ENCODE measurements at regions not wholly inside any gene's neighbourhood (a gene's known extent, or its start where the extent isn't known, plus 50 kb on each side); places are given as distances from the start of the nearest gene placed in this dataset.
"Not testable (repeated sequence)": the region's sequence is repeated elsewhere in the genome, so short reads cannot be mapped to it uniquely, and the experiment has no call there.

- no peak for DNase-seq (ENCODE audit: low read depth in 1 of 2, low spot score in 1 of 2)
Observed at GRCh38 chr12:127832172-127832571, 434.8 kb upstream of the TMEM132C start.

- DNase-seq (ENCODE audit: low read depth in 1 of 2, low spot score in 1 of 2) = not testable (repeated sequence)
Observed at GRCh38 chr12:127836802-127837201, 430.2 kb upstream of the TMEM132C start.

GRCh38 chr12:127857661-127858060 is 409.3 kb upstream of the TMEM132C start:
- no peak for DNase-seq (ENCODE audit: low read depth in 1 of 2, low spot score in 1 of 2)

GRCh38 chr12:127860536-127860935 is 406.4 kb upstream of the TMEM132C start:
- DNase-seq (ENCODE audit: low read depth in 1 of 2, low spot score in 1 of 2) = no peak

- no peak for DNase-seq (ENCODE audit: low read depth in 1 of 2, low spot score in 1 of 2)
Observed at GRCh38 chr12:127861406-127861805, 405.6 kb upstream of the TMEM132C start.

- no peak for DNase-seq (ENCODE audit: low read depth in 1 of 2, low spot score in 1 of 2)
Observed at GRCh38 chr12:127873306-127873705, 393.7 kb upstream of the TMEM132C start.

- no peak for DNase-seq (ENCODE audit: low read depth in 1 of 2, low spot score in 1 of 2)
Observed at GRCh38 chr12:127881371-127882140, 385.4 kb upstream of the TMEM132C start.

- DNase-seq (ENCODE audit: low read depth in 1 of 2, low spot score in 1 of 2) = no peak
Observed at GRCh38 chr12:127883013-127883412, 384.0 kb upstream of the TMEM132C start.

- no peak for DNase-seq (ENCODE audit: low read depth in 1 of 2, low spot score in 1 of 2)
Observed at GRCh38 chr12:127885954-127886750, 380.8 kb upstream of the TMEM132C start.

GRCh38 chr12:127886827-127887226 is 380.1 kb upstream of the TMEM132C start:
- DNase-seq (ENCODE audit: low read depth in 1 of 2, low spot score in 1 of 2) = no peak

GRCh38 chr12:127888943-127889719 is 377.8 kb upstream of the TMEM132C start:
- DNase-seq (ENCODE audit: low read depth in 1 of 2, low spot score in 1 of 2) = no peak

- DNase-seq (ENCODE audit: low read depth in 1 of 2, low spot score in 1 of 2) = no peak
Observed at GRCh38 chr12:127893895-127894609, 372.9 kb upstream of the TMEM132C start.

- no peak for DNase-seq (ENCODE audit: low read depth in 1 of 2, low spot score in 1 of 2)
Observed at GRCh38 chr12:127896661-127897060, 370.3 kb upstream of the TMEM132C start.

- no peak for DNase-seq (ENCODE audit: low read depth in 1 of 2, low spot score in 1 of 2)
Observed at GRCh38 chr12:127898616-127899015, 368.4 kb upstream of the TMEM132C start.

GRCh38 chr12:127899971-127900370 is 367.0 kb upstream of the TMEM132C start:
- no peak for DNase-seq (ENCODE audit: low read depth in 1 of 2, low spot score in 1 of 2)

- no peak for DNase-seq (ENCODE audit: low read depth in 1 of 2, low spot score in 1 of 2)
Observed at GRCh38 chr12:127900386-127900785, 366.6 kb upstream of the TMEM132C start.

GRCh38 chr12:127903146-127903545 is 363.8 kb upstream of the TMEM132C start:
- DNase-seq (ENCODE audit: low read depth in 1 of 2, low spot score in 1 of 2) = no peak

GRCh38 chr12:127909041-127909440 is 357.9 kb upstream of the TMEM132C start:
- no peak for DNase-seq (ENCODE audit: low read depth in 1 of 2, low spot score in 1 of 2)

GRCh38 chr12:127911291-127911690 is 355.7 kb upstream of the TMEM132C start:
- DNase-seq (ENCODE audit: low read depth in 1 of 2, low spot score in 1 of 2) = no peak

GRCh38 chr12:127912035-127912665 is 354.8 kb upstream of the TMEM132C start:
- no peak for DNase-seq (ENCODE audit: low read depth in 1 of 2, low spot score in 1 of 2)
